SK-N-SH (cell line): ENCODE measurements at regions not wholly inside any gene's neighbourhood (a gene's known extent, or its start where the extent isn't known, plus 50 kb on each side); places are given as distances from the start of the nearest gene placed in this dataset.

Experiments used
- CTCF ChIA-PET: fragments of 300-600, 350-600 bp; formaldehyde crosslinking; extraction: SDS; loops from one replicate; lab custom pipeline; 2021; lab: Yijun Ruan, JAX
- POLR2A ChIA-PET: fragments of 350-600 bp; sonication (Branson Sonifier 250); formaldehyde crosslinking; extraction: SDS; loops from one replicate; lab custom pipeline; 2020; ENCODE audit warnings: antibody characterized with exemption, inconsistent platforms; lab: Yijun Ruan, JAX
- DNase-seq: peaks from one replicate; pipeline ENCODE4 v3.0.0; 2012
- H2AFZ ChIP-seq: fragments of 200-600 bp; sonication (generic); 2 replicates; pipeline ENCODE4 v1.8.1; 2016; ENCODE audit warnings: antibody characterized with exemption, mild to moderate bottlenecking, low read depth
- H3F3A ChIP-seq: fragments of 200-600 bp; sonication (generic); replicated peaks from 2 replicates; pipeline ENCODE3; 2016; ENCODE audit warnings: antibody characterized with exemption, mild to moderate bottlenecking; ENCODE audit not compliant: insufficient read depth
- H3K27ac ChIP-seq, 2 experiments: fragments of 200-500 bp in 1 of 2; fragments of 200-600 bp in 1 of 2; sonication (Bioruptor generic) in 1 of 2; sonication (generic), shearing (Covaris generic) in 1 of 2; 2 replicates each; pipeline versions ENCODE4 v1.5.1 to v1.6.1; 2014 to 2016; ENCODE audit warnings: low read depth in 2 of 2, inconsistent platforms in 1 of 2, low read length in 1 of 2, mild to moderate bottlenecking in 1 of 2, mixed read lengths in 1 of 2
- H3K27me3 ChIP-seq: fragments of 200-600 bp; sonication (generic), shearing (Covaris generic); 2 replicates; pipeline ENCODE4 v1.6.1; 2016; ENCODE audit warnings: mixed run types; ENCODE audit not compliant: insufficient read depth
- H3K36me3 ChIP-seq, 2 experiments: fragments of 200-500 bp in 1 of 2; fragments of 200-600 bp in 1 of 2; sonication (Bioruptor generic) in 1 of 2; sonication (generic) in 1 of 2; replicated peaks in 1 of 2; 2 replicates each; pipeline versions ENCODE3 to v1.5.1; 2014 to 2016; ENCODE audit warnings: low read length in 1 of 2, mild to moderate bottlenecking in 1 of 2; ENCODE audit not compliant: insufficient read depth in 2 of 2, control insufficient read depth in 1 of 2
- H3K4me1 ChIP-seq, 2 experiments: fragments of 200-500 bp in 1 of 2; fragments of 200-600 bp in 1 of 2; sonication (Bioruptor generic) in 1 of 2; sonication (generic), shearing (Covaris generic) in 1 of 2; 2 replicates each; pipeline versions ENCODE4 v1.5.1 to v1.6.1; 2014 to 2016; ENCODE audit warnings: low read depth in 1 of 2, low read length in 1 of 2, mixed run types in 1 of 2; ENCODE audit not compliant: insufficient read depth in 2 of 2, control insufficient read depth in 1 of 2
- H3K4me2 ChIP-seq: fragments of 200-600 bp; sonication (generic), shearing (Covaris generic); 2 replicates; pipeline ENCODE4 v1.6.1; 2017; ENCODE audit warnings: mixed run types
- H3K4me3 ChIP-seq, 2 experiments: fragments of 200-500 bp in 1 of 2; fragments of 200-600 bp in 1 of 2; sonication (Bioruptor generic) in 1 of 2; sonication (generic), shearing (Covaris generic) in 1 of 2; 2 replicates each; pipeline versions ENCODE4 v1.5.1 to v1.8.1; 2014 to 2016; ENCODE audit warnings: low read depth in 2 of 2, inconsistent platforms in 1 of 2, low read length in 1 of 2, mild to moderate bottlenecking in 1 of 2, mixed read lengths in 1 of 2, moderate library complexity in 1 of 2
- H3K79me2 ChIP-seq: fragments of 200-600 bp; sonication (generic); 2 replicates; pipeline ENCODE4 v1.8.1; 2017; ENCODE audit warnings: mild to moderate bottlenecking; ENCODE audit not compliant: insufficient read depth
- H3K9ac ChIP-seq: fragments of 200-600 bp; sonication (generic); 2 replicates; pipeline ENCODE4 v1.6.1; 2017; ENCODE audit warnings: mixed run types
- H3K9me2 ChIP-seq: fragments of 200-600 bp; sonication (generic); 2 replicates; pipeline ENCODE4 v1.6.1; 2017; ENCODE audit warnings: mixed run types
- H3K9me3 ChIP-seq: fragments of 200-600 bp; sonication (generic); 2 replicates; pipeline ENCODE4 v1.6.1; 2017; ENCODE audit warnings: mixed run types, mild to moderate bottlenecking, moderate library complexity
- H4K20me1 ChIP-seq: fragments of 200-600 bp; sonication (generic); 2 replicates; pipeline ENCODE4 v1.6.1; 2017; ENCODE audit warnings: mild to moderate bottlenecking, mixed run types; ENCODE audit not compliant: insufficient read depth
- CHD2 ChIP-seq: fragments of 150-350 bp; IDR thresholded peaks from 2 replicates; pipeline ENCODE4 v1.6.1; 2018; ENCODE audit warnings: low read length; ENCODE audit not compliant: partially characterized antibody
- GABPA ChIP-seq: IDR thresholded peaks from 2 replicates; pipeline ENCODE4 v1.4.0; 2012; ENCODE audit warnings: low read depth, mild to moderate bottlenecking
- GATA2 ChIP-seq: sonication (generic); formaldehyde crosslinking; IDR thresholded peaks from 2 replicates; pipeline ENCODE4 v1.5.0; 2020; ENCODE audit warnings: mild to moderate bottlenecking, missing genetic modification reagents
- RCOR1 ChIP-seq: fragments of 150-350 bp; IDR thresholded peaks from 2 replicates; pipeline ENCODE4 v1.6.1; 2017; ENCODE audit warnings: antibody characterized with exemption, low read length
- SIN3A ChIP-seq: IDR thresholded peaks from 2 replicates; pipeline ENCODE4 v1.6.1; 2012; ENCODE audit warnings: low read depth, mild to moderate bottlenecking, low read length, moderate library complexity, borderline replicate concordance
- SMC3 ChIP-seq: IDR thresholded peaks from 2 replicates; pipeline ENCODE4 v1.6.1; 2012; ENCODE audit warnings: low read depth, low read length, improper control_type of control experiment
- YY1 ChIP-seq: IDR thresholded peaks from 2 replicates; pipeline ENCODE4 v1.4.0; 2012; ENCODE audit warnings: low read depth, mild to moderate bottlenecking
- WGBS: methylation state at CpG from one replicate; pipeline ENCODE4 v1.1.6; 2017; ENCODE audit warnings: low lambda C conversion rate; 5-methylcytosine and 5-hydroxymethylcytosine counted together
- TF ChIP-seq, protein P1 (sequence below): IDR thresholded peaks from 2 replicates; pipeline ENCODE4 v1.4.0; 2012; ENCODE audit warnings: low read depth, borderline replicate concordance
- TF ChIP-seq, protein P2 (sequence below): fragments of 150-350 bp; IDR thresholded peaks from 2 replicates; pipeline ENCODE4 v1.6.1; 2016; ENCODE audit warnings: mild to moderate bottlenecking, low read depth, low read length
- TF ChIP-seq, protein P3 (sequence below): IDR thresholded peaks from 2 replicates; pipeline ENCODE4 v1.4.0; 2012; ENCODE audit warnings: low read depth
- TF ChIP-seq, protein P4 (sequence below): IDR thresholded peaks from 2 replicates; pipeline ENCODE4 v1.6.1; 2012; ENCODE audit warnings: mild to moderate bottlenecking, low read depth, low read length, moderate library complexity
- TF ChIP-seq, protein P5 (sequence below): IDR thresholded peaks from 2 replicates; pipeline ENCODE4; 2012
- TF ChIP-seq, protein P6 (sequence below): fragments of 150-350 bp; IDR thresholded peaks from 2 replicates; pipeline ENCODE4 v1.6.1; 2017; ENCODE audit warnings: antibody characterized with exemption, low read length, low read depth, borderline replicate concordance

DNA sequence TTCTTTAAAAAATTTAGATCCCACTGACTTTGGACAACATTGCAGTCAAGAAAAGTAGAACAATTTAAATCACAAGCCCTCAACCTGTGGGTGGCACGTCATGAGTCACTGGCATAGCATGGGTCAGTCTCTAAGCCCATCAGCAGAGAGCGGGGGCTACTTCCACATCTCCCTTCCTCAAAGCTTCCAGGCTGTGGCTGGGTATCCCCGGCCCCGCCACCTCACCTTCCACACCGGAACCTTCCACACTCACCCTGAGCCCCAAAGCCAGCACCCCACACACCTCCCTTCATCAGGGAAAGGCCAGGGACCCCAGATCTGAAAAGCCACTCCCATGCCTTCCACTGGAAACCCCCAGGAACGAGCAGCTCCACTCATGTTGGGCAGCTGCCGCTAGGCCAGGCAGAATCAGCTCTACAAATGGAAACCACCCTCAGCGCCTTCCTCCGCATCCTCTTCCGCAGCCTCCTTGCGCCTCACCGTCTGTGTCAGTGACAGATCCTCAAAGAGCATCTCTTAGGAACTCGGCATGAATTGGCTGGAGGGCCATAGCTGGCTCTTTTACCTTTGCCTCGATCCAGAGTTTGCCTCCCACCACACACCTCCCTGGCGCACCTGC is 156.5 kb downstream of the ERCC6L2 start:
- Histone ChIP-seq H3K27me3 (no peaks in the 10 kb centered on the region), H3K27ac (peak overlapping the region in 1 of 2 experiments; percentile 13; a peak in 1 of 4 replicates), H3K9ac (no peak overlapping the region), H3K9me3 (no peaks in the 10 kb centered on the region), H4K20me1 (no peaks in the 10 kb centered on the region), H3K4me3 (no peak overlapping the region), H2AFZ (no peak overlapping the region), H3F3A (no peaks in the 10 kb centered on the region), H3K4me1 (peaks cover 0 to 14% of the 10 kb centered on the region in 2 experiments; a peak in 1 of 4 replicates), H3K36me3 (no peaks in the 10 kb centered on the region), H3K79me2 (no peaks in the 10 kb centered on the region), H3K9me2 (no peaks in the 10 kb centered on the region), H3K4me2 (no peak overlapping the region)
- WGBS, result 76% methylated on average over 11 of the region's 15 CpGs
- no peak for TF ChIP-seq GATA2 (CRISPR knock-in tag)
- TF ChIP-seq, protein P1, sequence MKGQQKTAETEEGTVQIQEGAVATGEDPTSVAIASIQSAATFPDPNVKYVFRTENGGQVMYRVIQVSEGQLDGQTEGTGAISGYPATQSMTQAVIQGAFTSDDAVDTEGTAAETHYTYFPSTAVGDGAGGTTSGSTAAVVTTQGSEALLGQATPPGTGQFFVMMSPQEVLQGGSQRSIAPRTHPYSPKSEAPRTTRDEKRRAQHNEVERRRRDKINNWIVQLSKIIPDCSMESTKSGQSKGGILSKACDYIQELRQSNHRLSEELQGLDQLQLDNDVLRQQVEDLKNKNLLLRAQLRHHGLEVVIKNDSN, result no peak
- TF ChIP-seq, protein P2, sequence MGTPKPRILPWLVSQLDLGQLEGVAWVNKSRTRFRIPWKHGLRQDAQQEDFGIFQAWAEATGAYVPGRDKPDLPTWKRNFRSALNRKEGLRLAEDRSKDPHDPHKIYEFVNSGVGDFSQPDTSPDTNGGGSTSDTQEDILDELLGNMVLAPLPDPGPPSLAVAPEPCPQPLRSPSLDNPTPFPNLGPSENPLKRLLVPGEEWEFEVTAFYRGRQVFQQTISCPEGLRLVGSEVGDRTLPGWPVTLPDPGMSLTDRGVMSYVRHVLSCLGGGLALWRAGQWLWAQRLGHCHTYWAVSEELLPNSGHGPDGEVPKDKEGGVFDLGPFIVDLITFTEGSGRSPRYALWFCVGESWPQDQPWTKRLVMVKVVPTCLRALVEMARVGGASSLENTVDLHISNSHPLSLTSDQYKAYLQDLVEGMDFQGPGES, result no peak
- TF ChIP-seq SMC3, result no peak
- no peak for TF ChIP-seq RCOR1
- TF ChIP-seq, protein P3, sequence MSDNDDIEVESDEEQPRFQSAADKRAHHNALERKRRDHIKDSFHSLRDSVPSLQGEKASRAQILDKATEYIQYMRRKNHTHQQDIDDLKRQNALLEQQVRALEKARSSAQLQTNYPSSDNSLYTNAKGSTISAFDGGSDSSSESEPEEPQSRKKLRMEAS, result no peak
- TF ChIP-seq SIN3A, result no peak
- TF ChIP-seq, protein P4, sequence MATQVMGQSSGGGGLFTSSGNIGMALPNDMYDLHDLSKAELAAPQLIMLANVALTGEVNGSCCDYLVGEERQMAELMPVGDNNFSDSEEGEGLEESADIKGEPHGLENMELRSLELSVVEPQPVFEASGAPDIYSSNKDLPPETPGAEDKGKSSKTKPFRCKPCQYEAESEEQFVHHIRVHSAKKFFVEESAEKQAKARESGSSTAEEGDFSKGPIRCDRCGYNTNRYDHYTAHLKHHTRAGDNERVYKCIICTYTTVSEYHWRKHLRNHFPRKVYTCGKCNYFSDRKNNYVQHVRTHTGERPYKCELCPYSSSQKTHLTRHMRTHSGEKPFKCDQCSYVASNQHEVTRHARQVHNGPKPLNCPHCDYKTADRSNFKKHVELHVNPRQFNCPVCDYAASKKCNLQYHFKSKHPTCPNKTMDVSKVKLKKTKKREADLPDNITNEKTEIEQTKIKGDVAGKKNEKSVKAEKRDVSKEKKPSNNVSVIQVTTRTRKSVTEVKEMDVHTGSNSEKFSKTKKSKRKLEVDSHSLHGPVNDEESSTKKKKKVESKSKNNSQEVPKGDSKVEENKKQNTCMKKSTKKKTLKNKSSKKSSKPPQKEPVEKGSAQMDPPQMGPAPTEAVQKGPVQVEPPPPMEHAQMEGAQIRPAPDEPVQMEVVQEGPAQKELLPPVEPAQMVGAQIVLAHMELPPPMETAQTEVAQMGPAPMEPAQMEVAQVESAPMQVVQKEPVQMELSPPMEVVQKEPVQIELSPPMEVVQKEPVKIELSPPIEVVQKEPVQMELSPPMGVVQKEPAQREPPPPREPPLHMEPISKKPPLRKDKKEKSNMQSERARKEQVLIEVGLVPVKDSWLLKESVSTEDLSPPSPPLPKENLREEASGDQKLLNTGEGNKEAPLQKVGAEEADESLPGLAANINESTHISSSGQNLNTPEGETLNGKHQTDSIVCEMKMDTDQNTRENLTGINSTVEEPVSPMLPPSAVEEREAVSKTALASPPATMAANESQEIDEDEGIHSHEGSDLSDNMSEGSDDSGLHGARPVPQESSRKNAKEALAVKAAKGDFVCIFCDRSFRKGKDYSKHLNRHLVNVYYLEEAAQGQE, result no peak
- no peak for TF ChIP-seq YY1
- TF ChIP-seq CHD2, result no peak
- TF ChIP-seq, protein P5, sequence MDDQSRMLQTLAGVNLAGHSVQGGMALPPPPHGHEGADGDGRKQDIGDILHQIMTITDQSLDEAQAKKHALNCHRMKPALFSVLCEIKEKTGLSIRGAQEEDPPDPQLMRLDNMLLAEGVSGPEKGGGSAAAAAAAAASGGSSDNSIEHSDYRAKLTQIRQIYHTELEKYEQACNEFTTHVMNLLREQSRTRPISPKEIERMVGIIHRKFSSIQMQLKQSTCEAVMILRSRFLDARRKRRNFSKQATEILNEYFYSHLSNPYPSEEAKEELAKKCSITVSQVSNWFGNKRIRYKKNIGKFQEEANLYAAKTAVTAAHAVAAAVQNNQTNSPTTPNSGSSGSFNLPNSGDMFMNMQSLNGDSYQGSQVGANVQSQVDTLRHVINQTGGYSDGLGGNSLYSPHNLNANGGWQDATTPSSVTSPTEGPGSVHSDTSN, result no peak
- TF ChIP-seq, protein P6, sequence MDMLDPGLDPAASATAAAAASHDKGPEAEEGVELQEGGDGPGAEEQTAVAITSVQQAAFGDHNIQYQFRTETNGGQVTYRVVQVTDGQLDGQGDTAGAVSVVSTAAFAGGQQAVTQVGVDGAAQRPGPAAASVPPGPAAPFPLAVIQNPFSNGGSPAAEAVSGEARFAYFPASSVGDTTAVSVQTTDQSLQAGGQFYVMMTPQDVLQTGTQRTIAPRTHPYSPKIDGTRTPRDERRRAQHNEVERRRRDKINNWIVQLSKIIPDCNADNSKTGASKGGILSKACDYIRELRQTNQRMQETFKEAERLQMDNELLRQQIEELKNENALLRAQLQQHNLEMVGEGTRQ, result no peak
- TF ChIP-seq GABPA, result no peak
- DNase-seq, result no peak
- POLR2A ChIA-PET, result no interaction called here
- CTCF ChIA-PET, result no interaction called here
